ENCODE measurements at regions not wholly inside any gene's neighbourhood (a gene's known extent, or its start where the extent isn't known, plus 50 kb on each side); places are given as distances from the start of the nearest gene placed in this dataset.
"Not testable (repeated sequence)": the region's sequence is repeated elsewhere in the genome, so short reads cannot be mapped to it uniquely, and the experiment has no call there.

- Mint-ChIP-seq H3K27me3 (ENCODE audit: low read depth) (no peaks in the 10 kb centered on the region), H3K27ac (no peak overlapping the region), H3K9me3 (peaks cover 3% of the 10 kb centered on the region), H3K4me3 (no peak overlapping the region), H3K36me3 (no peaks in the 10 kb centered on the region), H3K4me1 (no peaks in the 10 kb centered on the region)
- TF ChIP-seq CTCF (IDR thresholded peaks at IDR 0.05; ENCODE audit: unreplicated experiment): no peak
- DNase-seq (ENCODE audit: low spot score in 2 of 2, unreplicated experiment in 2 of 2): no peak
Measured at GRCh38 chr1:98550076-98550475, 111.4 kb upstream of the SNX7 start.

- DNase-seq (ENCODE audit: low spot score in 2 of 2, unreplicated experiment in 2 of 2): no peak
- TF ChIP-seq CTCF (IDR thresholded peaks at IDR 0.05; ENCODE audit: unreplicated experiment): no peak
- Mint-ChIP-seq H3K4me1 (no peaks in the 10 kb centered on the region), H3K27ac (no peak overlapping the region), H3K36me3 (no peaks in the 10 kb centered on the region), H3K4me3 (no peak overlapping the region), H3K27me3 (ENCODE audit: low read depth) (no peaks in the 10 kb centered on the region), H3K9me3 (peaks cover 2% of the 10 kb centered on the region)
Measured at GRCh38 chr1:98546319-98546718, 115.2 kb upstream of the SNX7 start.

GRCh38 chr1:98538106-98538505 lies 123.4 kb upstream of the SNX7 start:
- Mint-ChIP-seq H3K27ac (no peak overlapping the region), H3K9me3 (peaks cover 4% of the 10 kb centered on the region), H3K27me3 (ENCODE audit: low read depth) (peaks cover 2% of the 10 kb centered on the region), H3K4me3 (no peak overlapping the region), H3K4me1 (no peaks in the 10 kb centered on the region), H3K36me3 (no peaks in the 10 kb centered on the region)
- no peak for TF ChIP-seq CTCF (IDR thresholded peaks at IDR 0.05; ENCODE audit: unreplicated experiment)
- no peak for DNase-seq (ENCODE audit: low spot score in 2 of 2, unreplicated experiment in 2 of 2)

- Mint-ChIP-seq H3K9me3 (peaks cover 65% of the 10 kb centered on the region), H3K27me3 (ENCODE audit: low read depth) (no peaks in the 10 kb centered on the region), H3K36me3 (no peaks in the 10 kb centered on the region), H3K4me1 (no peaks in the 10 kb centered on the region), H3K27ac (no peak overlapping the region), H3K4me3 (no peak overlapping the region)
- no peak for TF ChIP-seq CTCF (IDR thresholded peaks at IDR 0.05; ENCODE audit: unreplicated experiment)
- no peak for DNase-seq (ENCODE audit: low spot score in 2 of 2, unreplicated experiment in 2 of 2)
Measured at GRCh38 chr1:98523256-98523655, 138.3 kb upstream of the SNX7 start.

- no peak overlapping the region for H3K4me3 Mint-ChIP-seq
- no peaks in the 10 kb centered on the region for H3K4me1 Mint-ChIP-seq
- H3K27ac Mint-ChIP-seq: no peak overlapping the region
- DNase-seq (ENCODE audit: low spot score in 2 of 2, unreplicated experiment in 2 of 2): no peak
- TF ChIP-seq CTCF (IDR thresholded peaks at IDR 0.05; ENCODE audit: unreplicated experiment): no peak
- H3K27me3 Mint-ChIP-seq (ENCODE audit: low read depth): no peaks in the 10 kb centered on the region
- H3K36me3 Mint-ChIP-seq: peaks cover 2% of the 10 kb centered on the region
- H3K9me3 Mint-ChIP-seq: peaks cover 22% of the 10 kb centered on the region
Measured at GRCh38 chr1:98516306-98516705, 145.2 kb upstream of the SNX7 start.

GRCh38 chr1:98515744-98516143 lies 145.8 kb upstream of the SNX7 start:
- no peak overlapping the region for H3K4me3 Mint-ChIP-seq

GRCh38 chr1:98512216-98512615 lies 149.3 kb upstream of the SNX7 start:
- H3K4me1 Mint-ChIP-seq; H3K36me3 Mint-ChIP-seq; H3K27me3 Mint-ChIP-seq (ENCODE audit: low read depth); H3K27ac Mint-ChIP-seq; DNase-seq (ENCODE audit: low spot score in 2 of 2, unreplicated experiment in 2 of 2); H3K4me3 Mint-ChIP-seq: not testable (repeated sequence)
- H3K9me3 Mint-ChIP-seq: peaks cover 44% of the 10 kb centered on the region

More at GRCh38 chr1:98515744-98516143, 145.8 kb upstream of the SNX7 start:
- peaks cover 2% of the 10 kb centered on the region for H3K36me3 Mint-ChIP-seq
- peaks cover 25% of the 10 kb centered on the region for H3K9me3 Mint-ChIP-seq
- H3K27ac Mint-ChIP-seq: no peak overlapping the region
- DNase-seq (ENCODE audit: low spot score in 2 of 2, unreplicated experiment in 2 of 2): no peak
- TF ChIP-seq CTCF (IDR thresholded peaks at IDR 0.05; ENCODE audit: unreplicated experiment): no peak
- no peaks in the 10 kb centered on the region for H3K27me3 Mint-ChIP-seq (ENCODE audit: low read depth)
- no peaks in the 10 kb centered on the region for H3K4me1 Mint-ChIP-seq

All from mesothelial cell of epicardium (in vitro differentiated cells).